HFFc6 (cell line): ENCODE measurements at regions not wholly inside any gene's neighbourhood (a gene's known extent, or its start where the extent isn't known, plus 50 kb on each side); places are given as distances from the start of the nearest gene placed in this dataset.

Experiments
- DNase-seq: peaks from one replicate; pipeline ENCODE4 v3.0.0-alpha.2; 2018
- H3K27ac Mint-ChIP-seq: 2 replicates; pipeline ENCODE4 v1.8.0; 2020; ENCODE audit warnings: mild to moderate bottlenecking, mixed read lengths
- H3K27me3 Mint-ChIP-seq: 2 replicates; pipeline ENCODE4 v1.8.0; 2021; ENCODE audit warnings: mild to moderate bottlenecking, moderate library complexity, mixed read lengths; ENCODE audit not compliant: insufficient read depth
- H3K36me3 Mint-ChIP-seq: 2 replicates; pipeline ENCODE4 v1.8.0; 2021; ENCODE audit warnings: low read depth, mixed read lengths
- H3K4me1 Mint-ChIP-seq: 2 replicates; pipeline ENCODE4 v1.8.0; 2020; ENCODE audit warnings: low read depth, mixed read lengths
- H3K4me3 Mint-ChIP-seq: 2 replicates; pipeline ENCODE4 v1.8.0; 2020; ENCODE audit warnings: mild to moderate bottlenecking, moderate library complexity, mixed read lengths
- H3K9me3 Mint-ChIP-seq: 2 replicates; pipeline ENCODE4 v1.8.0; 2020; ENCODE audit warnings: mild to moderate bottlenecking, mixed read lengths
- CTCF ChIP-seq: fragments of 200-600 bp; sonication (generic); IDR thresholded peaks from 2 replicates; pipeline ENCODE4 v1.5.0; 2021; ENCODE audit warnings: antibody characterized with exemption, mild to moderate bottlenecking

GRCh38 chr12:25876383-25877045 is 82.0 kb upstream of the RASSF8 start:
- H3K36me3 Mint-ChIP-seq, result no peaks in the 10 kb centered on the region
- peaks cover 19% of the 10 kb centered on the region for H3K4me1 Mint-ChIP-seq
- no peaks in the 10 kb centered on the region for H3K9me3 Mint-ChIP-seq
- H3K27ac Mint-ChIP-seq, result no peak overlapping the region
- DNase-seq, result no peak
- no peak for TF ChIP-seq CTCF
- H3K4me3 Mint-ChIP-seq, result no peak overlapping the region
- peaks cover 2% of the 10 kb centered on the region for H3K27me3 Mint-ChIP-seq

- Mint-ChIP-seq H3K36me3 (0 out of 2 replicates have a peak, but pooled peaks cover 5% of the 10 kb centered on the region), H3K4me1 (peaks cover 23% of the 10 kb centered on the region), H3K27me3 (peaks cover 2% of the 10 kb centered on the region), H3K9me3 (peaks cover 4% of the 10 kb centered on the region; the same call in 1 of the 2 replicates), H3K27ac (no peak overlapping the region), H3K4me3 (no peak overlapping the region)
- no peak for TF ChIP-seq CTCF
- no peak for DNase-seq
These were observed 81.0 kb upstream of the RASSF8 start for GRCh38 chr12:25877446-25877845.

- Mint-ChIP-seq H3K4me3 (no peak overlapping the region), H3K36me3 (0 out of 2 replicates have a peak, but pooled peaks cover 6% of the 10 kb centered on the region), H3K27me3 (peaks cover 2% of the 10 kb centered on the region), H3K4me1 (peaks cover 20% of the 10 kb centered on the region), H3K9me3 (peaks cover 5% of the 10 kb centered on the region; the same call in 1 of the 2 replicates), H3K27ac (no peak overlapping the region)
- DNase-seq, result no peak
- TF ChIP-seq CTCF, result no peak
These were observed 76.2 kb upstream of the RASSF8 start for GRCh38 chr12:25882266-25882665.

- peaks cover 5% of the 10 kb centered on the region for H3K27me3 Mint-ChIP-seq
- H3K4me1 Mint-ChIP-seq, result peaks cover 17% of the 10 kb centered on the region
- no peak for TF ChIP-seq CTCF
- no peak overlapping the region for H3K4me3 Mint-ChIP-seq
- H3K36me3 Mint-ChIP-seq, result 0 out of 2 replicates have a peak, but pooled peaks cover 6% of the 10 kb centered on the region
- no peak for DNase-seq
- H3K9me3 Mint-ChIP-seq, result peaks cover 5% of the 10 kb centered on the region; the same call in 1 of the 2 replicates
- no peak overlapping the region for H3K27ac Mint-ChIP-seq
These were observed 75.2 kb upstream of the RASSF8 start for GRCh38 chr12:25883026-25883916.

GRCh38 chr12:25884024-25884919 is 74.2 kb upstream of the RASSF8 start:
- no peak for TF ChIP-seq CTCF

More at GRCh38 chr12:25884024-25884919, 74.2 kb upstream of the RASSF8 start:
- Mint-ChIP-seq H3K27ac (no peak overlapping the region), H3K27me3 (peaks cover 7% of the 10 kb centered on the region), H3K36me3 (0 out of 2 replicates have a peak, but pooled peaks cover 6% of the 10 kb centered on the region), H3K4me1 (peaks cover 17% of the 10 kb centered on the region), H3K4me3 (no peak overlapping the region), H3K9me3 (peaks cover 5% of the 10 kb centered on the region; the same call in 1 of the 2 replicates)
- DNase-seq, result no peak
